Endothelial cell of umbilical vein (primary cell): ENCODE measurements at regions not wholly inside any gene's neighbourhood (a gene's known extent, or its start where the extent isn't known, plus 50 kb on each side); places are given as distances from the start of the nearest gene placed in this dataset.

Experiments used
- POLR2A ChIP-seq: IDR thresholded peaks from 2 replicates; pipeline ENCODE4 v1.6.1; 2012; ENCODE audit warnings: low read depth, mild to moderate bottlenecking, control low read depth, low read length
- POLR2AphosphoS5 ChIP-seq: IDR thresholded peaks from 2 replicates; pipeline ENCODE4 v1.6.1; 2012; ENCODE audit warnings: low read depth, mild to moderate bottlenecking, control low read depth, low read length, moderate library complexity; ENCODE audit not compliant: insufficient read depth
- TF ChIP-seq, protein P1 (sequence below): IDR thresholded peaks from 2 replicates; pipeline ENCODE4 v1.6.1; 2011; ENCODE audit not compliant: insufficient read depth, insufficient read length
- TF ChIP-seq, protein P2 (sequence below), 2 donors: IDR thresholded peaks; 1 replicate in 1 of 2; 2 replicates in 1 of 2; pipeline ENCODE4 v1.5.1; 2011; ENCODE audit warnings: low read length in 2 of 2, mild to moderate bottlenecking in 2 of 2, moderate library complexity in 2 of 2, control low read depth in 1 of 2, inconsistent platforms in 1 of 2, low read depth in 1 of 2; ENCODE audit not compliant: insufficient read depth in 1 of 2; ENCODE audit errors: extremely low read depth in 1 of 2

DNA sequence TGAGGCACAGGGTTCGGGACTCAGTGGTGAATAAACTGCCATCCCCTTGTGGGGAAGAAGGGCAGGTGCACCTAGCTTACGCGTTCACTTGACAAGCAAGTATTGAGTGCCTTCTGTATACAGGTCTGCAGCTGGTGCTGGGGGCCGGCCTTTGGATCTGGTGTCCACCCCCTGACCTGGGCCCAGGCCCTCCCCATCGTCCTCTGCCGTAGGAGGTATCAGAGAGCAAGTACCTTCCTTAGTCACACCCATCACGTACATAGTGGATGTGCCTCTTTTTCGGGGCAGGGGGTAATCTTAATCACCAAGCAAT, 53.3 kb downstream of the SMIM38 start:
- TF ChIP-seq, protein P1, sequence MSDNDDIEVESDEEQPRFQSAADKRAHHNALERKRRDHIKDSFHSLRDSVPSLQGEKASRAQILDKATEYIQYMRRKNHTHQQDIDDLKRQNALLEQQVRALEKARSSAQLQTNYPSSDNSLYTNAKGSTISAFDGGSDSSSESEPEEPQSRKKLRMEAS, result no peak
- TF ChIP-seq POLR2A (no peak), POLR2AphosphoS5 (no peak)
- TF ChIP-seq, protein P2, sequence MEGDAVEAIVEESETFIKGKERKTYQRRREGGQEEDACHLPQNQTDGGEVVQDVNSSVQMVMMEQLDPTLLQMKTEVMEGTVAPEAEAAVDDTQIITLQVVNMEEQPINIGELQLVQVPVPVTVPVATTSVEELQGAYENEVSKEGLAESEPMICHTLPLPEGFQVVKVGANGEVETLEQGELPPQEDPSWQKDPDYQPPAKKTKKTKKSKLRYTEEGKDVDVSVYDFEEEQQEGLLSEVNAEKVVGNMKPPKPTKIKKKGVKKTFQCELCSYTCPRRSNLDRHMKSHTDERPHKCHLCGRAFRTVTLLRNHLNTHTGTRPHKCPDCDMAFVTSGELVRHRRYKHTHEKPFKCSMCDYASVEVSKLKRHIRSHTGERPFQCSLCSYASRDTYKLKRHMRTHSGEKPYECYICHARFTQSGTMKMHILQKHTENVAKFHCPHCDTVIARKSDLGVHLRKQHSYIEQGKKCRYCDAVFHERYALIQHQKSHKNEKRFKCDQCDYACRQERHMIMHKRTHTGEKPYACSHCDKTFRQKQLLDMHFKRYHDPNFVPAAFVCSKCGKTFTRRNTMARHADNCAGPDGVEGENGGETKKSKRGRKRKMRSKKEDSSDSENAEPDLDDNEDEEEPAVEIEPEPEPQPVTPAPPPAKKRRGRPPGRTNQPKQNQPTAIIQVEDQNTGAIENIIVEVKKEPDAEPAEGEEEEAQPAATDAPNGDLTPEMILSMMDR (IDR thresholded peaks at IDR 0.05; ENCODE audit: extremely low read depth in 1 of 2, insufficient read depth in 1 of 2, low read depth in 1 of 2, low read length in 2 of 2), result no peak
